Hepatocyte (in vitro differentiated cells): ENCODE measurements at regions not wholly inside any gene's neighbourhood (a gene's known extent, or its start where the extent isn't known, plus 50 kb on each side); places are given as distances from the start of the nearest gene placed in this dataset.

Experiments used
- DNase-seq: peaks from one replicate; pipeline ENCODE4 v3.0.0-alpha.2; 2016; ENCODE audit warnings: low spot score
- H2AFZ ChIP-seq: fragments of 200-600 bp; sonication (generic); 2 replicates; pipeline ENCODE4 v1.6.0; 2016; ENCODE audit warnings: antibody characterized with exemption, mild to moderate bottlenecking
- H3K27ac ChIP-seq: fragments of 200-600 bp; sonication (generic); 2 replicates; pipeline ENCODE4 v1.5.1; 2016; ENCODE audit warnings: mild to moderate bottlenecking
- H3K27me3 ChIP-seq: fragments of 200-600 bp; sonication (generic); 2 replicates; pipeline ENCODE4 v1.6.1; 2016
- H3K36me3 ChIP-seq: fragments of 200-600 bp; sonication (generic); replicated peaks from 2 replicates; pipeline ENCODE4 v1.5.1; 2016; ENCODE audit warnings: low read depth; ENCODE audit not compliant: insufficient read depth
- H3K4me1 ChIP-seq: fragments of 200-600 bp; sonication (generic); 2 replicates; pipeline ENCODE4 v1.5.1; 2016; ENCODE audit warnings: mild to moderate bottlenecking, moderate library complexity; ENCODE audit not compliant: insufficient read depth
- H3K4me2 ChIP-seq: fragments of 200-600 bp; sonication (generic); 2 replicates; pipeline ENCODE4 v1.6.0; 2016
- H3K4me3 ChIP-seq: fragments of 200-600 bp; sonication (generic); 2 replicates; pipeline ENCODE4 v1.5.1; 2016; ENCODE audit warnings: mild to moderate bottlenecking
- H3K79me2 ChIP-seq: fragments of 200-600 bp; sonication (generic); 2 replicates; pipeline ENCODE4 v1.6.0; 2017; ENCODE audit warnings: mild to moderate bottlenecking
- H3K9me2 ChIP-seq: fragments of 200-600 bp; sonication (generic); replicated peaks from 2 replicates; pipeline ENCODE4 v1.6.0; 2017; ENCODE audit warnings: mild to moderate bottlenecking; ENCODE audit not compliant: insufficient read depth
- H3K9me3 ChIP-seq: fragments of 200-600 bp; sonication (generic); 2 replicates; pipeline ENCODE4 v1.5.1; 2016; ENCODE audit warnings: low read depth, mild to moderate bottlenecking
- H4K20me1 ChIP-seq: fragments of 200-600 bp; sonication (generic); 2 replicates; pipeline ENCODE4 v1.6.0; 2016; ENCODE audit warnings: mild to moderate bottlenecking; ENCODE audit not compliant: insufficient read depth, poor library complexity, severe bottlenecking
- CTCF ChIP-seq: fragments of 200-600 bp; sonication (generic); IDR thresholded peaks from 2 replicates; pipeline ENCODE4 v1.5.1; 2016; ENCODE audit warnings: antibody characterized with exemption, mild to moderate bottlenecking; ENCODE audit not compliant: poor library complexity
- EZH2 ChIP-seq: fragments of 200-600 bp; sonication (generic); IDR thresholded peaks from 2 replicates; pipeline ENCODE4 v1.6.1; 2016; ENCODE audit warnings: antibody characterized with exemption, mild to moderate bottlenecking, borderline replicate concordance
- EZH2phosphoT487 ChIP-seq: fragments of 200-600 bp; sonication (generic); IDR thresholded peaks from one replicate; pipeline ENCODE4 v1.6.1; 2018; ENCODE audit warnings: antibody characterized with exemption, mild to moderate bottlenecking, low read depth, moderate library complexity; ENCODE audit not compliant: unreplicated experiment, severe bottlenecking
- WGBS: methylation state at CpG from one replicate; pipeline ENCODE4 v1.1.6; 2016; ENCODE audit warnings: low lambda C conversion rate; ENCODE audit errors: missing lambda C conversion rate; 5-methylcytosine and 5-hydroxymethylcytosine counted together

GRCh38 chr4:11503166-11503565 is 74.5 kb upstream of the HS3ST1 start:
- WGBS, result 53% methylated on average over 3 of the region's 3 CpGs
- H3K4me2 ChIP-seq, result no peak overlapping the region
- DNase-seq, result no peak
- H3K36me3 ChIP-seq, result no peaks in the 10 kb centered on the region
- H3K27ac ChIP-seq, result no peak overlapping the region
- TF ChIP-seq EZH2phosphoT487 (no peak), EZH2 (no peak), CTCF (no peak)
- no peaks in the 10 kb centered on the region for H3K27me3 ChIP-seq
- H3K4me1 ChIP-seq, result peaks cover 13% of the 10 kb centered on the region
- no peaks in the 10 kb centered on the region for H3K9me3 ChIP-seq
- H4K20me1 ChIP-seq, result no peaks in the 10 kb centered on the region
- no peaks in the 10 kb centered on the region for H3K9me2 ChIP-seq
- H3K79me2 ChIP-seq, result no peaks in the 10 kb centered on the region
- no peak overlapping the region for H2AFZ ChIP-seq
- no peak overlapping the region for H3K4me3 ChIP-seq

DNA sequence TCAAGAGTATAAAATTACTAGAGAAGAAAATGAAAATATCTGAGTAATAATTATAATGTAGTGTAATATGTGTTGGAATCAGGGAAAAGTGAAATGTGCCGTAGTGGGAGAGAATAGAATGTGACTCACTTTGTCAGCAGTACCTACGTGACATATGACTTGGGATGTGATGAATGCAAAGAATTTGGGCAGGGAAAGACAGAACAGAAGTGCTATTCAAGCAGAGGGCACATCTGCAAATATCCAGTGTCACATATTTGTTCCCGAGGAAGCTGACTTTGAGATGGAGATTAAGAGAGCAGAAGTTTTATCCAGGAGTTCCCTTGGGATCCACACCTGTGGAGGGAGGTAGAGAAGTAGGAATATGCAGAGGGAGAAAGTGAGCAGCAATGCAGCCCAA is 69.3 kb upstream of the HS3ST1 start:
- no peak overlapping the region for H3K27ac ChIP-seq
- H2AFZ ChIP-seq, result no peak overlapping the region
- TF ChIP-seq EZH2phosphoT487 (no peak), EZH2 (no peak), CTCF (no peak)
- H3K36me3 ChIP-seq, result no peaks in the 10 kb centered on the region
- no peaks in the 10 kb centered on the region for H3K79me2 ChIP-seq
- no peaks in the 10 kb centered on the region for H3K9me3 ChIP-seq
- H3K9me2 ChIP-seq, result no peaks in the 10 kb centered on the region
- no peaks in the 10 kb centered on the region for H3K27me3 ChIP-seq
- no peak overlapping the region for H3K4me3 ChIP-seq
- H3K4me2 ChIP-seq, result no peak overlapping the region
- 90% methylated on average over 3 of the region's 3 CpGs for WGBS
- peaks cover under 1% of the 10 kb centered on the region for H3K4me1 ChIP-seq
- no peaks in the 10 kb centered on the region for H4K20me1 ChIP-seq
- no peak for DNase-seq

GRCh38 chr4:11497212-11497806 is 68.6 kb upstream of the HS3ST1 start:
- Histone ChIP-seq H3K4me3 (no peak overlapping the region), H3K9me3 (no peaks in the 10 kb centered on the region), H3K4me1 (no peaks in the 10 kb centered on the region), H2AFZ (no peak overlapping the region), H3K9me2 (no peaks in the 10 kb centered on the region), H3K27me3 (no peaks in the 10 kb centered on the region), H3K4me2 (no peak overlapping the region), H3K79me2 (no peaks in the 10 kb centered on the region), H3K36me3 (no peaks in the 10 kb centered on the region), H4K20me1 (no peaks in the 10 kb centered on the region), H3K27ac (no peak overlapping the region)
- no peak for DNase-seq
- WGBS, result 82% methylated on average over 1 of the region's 1 CpG
- TF ChIP-seq EZH2, result no peak
- TF ChIP-seq EZH2phosphoT487, result no peak
- TF ChIP-seq CTCF, result no peak
